Erythroblast (primary cell): ENCODE measurements at regions not wholly inside any gene's neighbourhood (a gene's known extent, or its start where the extent isn't known, plus 50 kb on each side); places are given as distances from the start of the nearest gene placed in this dataset.
"Not testable (repeated sequence)": the region's sequence is repeated elsewhere in the genome, so short reads cannot be mapped to it uniquely, and the experiment has no call there.

Experiments
- DNase-seq, 2 experiments: peaks; one replicate each; lab custom pipeline; 2025; lab: John Stamatoyannopoulos, UW
- GATA1 ChIP-seq: IDR thresholded peaks from 2 replicates; pipeline ENCODE4 v1.6.1; 2011; ENCODE audit warnings: low read depth, mild to moderate bottlenecking, control low read depth, low read length, moderate library complexity
- POLR2A ChIP-seq: IDR thresholded peaks from 2 replicates; pipeline ENCODE4 v1.6.1; 2011; ENCODE audit warnings: mild to moderate bottlenecking, low read length

DNA sequence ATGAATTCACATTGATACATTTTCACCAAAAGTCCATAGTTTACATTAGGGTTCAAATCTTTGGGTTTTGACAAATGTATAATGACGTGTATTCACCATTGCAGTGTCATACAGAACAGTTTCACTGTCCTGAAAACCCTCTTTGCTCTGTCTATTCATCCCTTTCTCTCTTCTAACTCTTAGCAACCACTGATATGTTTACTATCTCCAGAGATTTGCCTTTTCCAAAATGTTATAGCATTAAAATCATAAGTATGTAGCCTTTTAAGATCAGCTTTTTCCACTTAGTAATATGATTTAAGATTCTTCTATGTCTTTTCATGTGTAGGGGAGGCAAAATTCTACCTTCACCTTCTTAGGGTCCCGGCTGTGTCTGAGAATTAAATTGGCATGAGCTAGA is 203.8 kb downstream of the TPRG1 start:
- TF ChIP-seq POLR2A (no peak), GATA1 (no peak)
- DNase-seq, result no peak

DNA sequence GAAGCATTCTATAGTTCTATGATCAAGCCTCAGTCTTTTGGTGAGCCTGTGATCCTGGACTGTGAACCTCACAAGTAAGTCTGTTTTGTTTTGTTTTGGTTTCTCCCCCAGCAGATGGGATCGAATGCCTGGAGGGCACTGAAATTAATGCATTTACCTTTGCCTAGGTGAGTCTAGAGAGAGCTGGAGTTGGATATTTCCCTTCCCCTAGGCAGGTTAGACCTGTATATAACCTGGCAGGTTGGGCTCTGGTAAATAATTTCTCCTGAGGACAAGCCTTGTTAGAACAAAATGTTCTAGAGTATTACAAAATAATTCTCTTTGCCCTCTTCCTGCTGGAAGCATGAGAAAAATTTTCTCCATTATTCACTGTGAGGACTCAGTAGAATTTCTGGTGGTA is 211.9 kb downstream of the TPRG1 start:
- DNase-seq, result no peak
- TF ChIP-seq POLR2A, result no peak
- TF ChIP-seq GATA1, result no peak

DNA sequence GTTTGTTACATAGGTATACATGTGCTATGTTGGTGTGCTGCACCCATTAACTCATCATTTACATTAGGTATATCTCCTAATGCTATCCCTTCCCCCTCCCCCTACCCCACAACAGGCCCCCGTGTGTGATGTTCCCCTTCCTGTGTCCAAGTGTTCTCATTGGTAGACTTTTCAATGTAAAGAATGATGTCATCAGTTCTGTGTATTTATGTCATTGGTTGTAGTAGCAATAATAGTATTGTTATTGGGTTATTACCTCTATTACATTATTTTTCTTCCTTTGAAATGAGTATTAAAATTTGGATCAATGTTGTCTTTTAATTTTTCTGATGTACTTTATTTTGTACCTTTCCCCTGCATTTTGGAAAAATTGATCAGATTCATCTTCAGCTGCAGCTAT is 214.1 kb downstream of the TPRG1 start:
- not testable (repeated sequence) for DNase-seq

DNA sequence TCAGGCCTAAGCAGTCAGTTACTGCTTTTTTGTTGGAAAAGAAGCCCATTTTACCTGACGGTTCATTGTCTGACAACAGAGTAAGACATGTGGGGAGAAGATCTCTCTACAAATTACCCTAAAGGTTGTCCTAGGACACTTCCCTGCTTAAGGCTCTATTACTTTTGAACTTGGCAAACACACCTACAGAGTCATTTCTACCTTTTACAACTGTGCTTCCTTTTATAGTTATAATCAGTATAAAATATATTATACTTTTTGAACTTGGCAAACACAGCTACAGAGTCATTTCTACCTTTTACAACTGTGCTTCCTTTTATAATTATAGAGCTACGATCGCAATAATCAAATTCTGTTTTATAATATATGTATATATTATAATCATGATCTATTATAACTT is 215.0 kb downstream of the TPRG1 start:
- TF ChIP-seq POLR2A (no peak), GATA1 (no peak)
- no peak for DNase-seq

DNA sequence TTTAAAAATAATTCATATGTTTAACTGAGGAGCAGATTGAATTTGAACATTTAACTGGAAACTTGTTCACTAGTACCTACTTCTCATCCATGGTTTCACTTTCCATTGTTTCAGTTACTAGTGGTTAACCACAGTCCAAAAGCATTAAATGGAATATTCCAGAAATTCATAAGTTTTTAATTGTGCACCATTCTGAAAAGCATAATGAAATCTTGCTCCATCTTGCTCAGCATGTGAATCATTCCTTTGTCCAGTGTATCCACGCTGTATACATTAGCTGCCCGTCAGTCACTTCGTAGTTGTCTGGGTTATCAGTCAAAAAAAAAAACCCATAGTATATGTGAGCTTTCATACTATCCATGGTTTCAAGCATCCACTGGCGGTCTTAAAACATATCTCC is 217.6 kb downstream of the TPRG1 start:
- TF ChIP-seq POLR2A (no peak), GATA1 (no peak)
- DNase-seq, result no peak

DNA sequence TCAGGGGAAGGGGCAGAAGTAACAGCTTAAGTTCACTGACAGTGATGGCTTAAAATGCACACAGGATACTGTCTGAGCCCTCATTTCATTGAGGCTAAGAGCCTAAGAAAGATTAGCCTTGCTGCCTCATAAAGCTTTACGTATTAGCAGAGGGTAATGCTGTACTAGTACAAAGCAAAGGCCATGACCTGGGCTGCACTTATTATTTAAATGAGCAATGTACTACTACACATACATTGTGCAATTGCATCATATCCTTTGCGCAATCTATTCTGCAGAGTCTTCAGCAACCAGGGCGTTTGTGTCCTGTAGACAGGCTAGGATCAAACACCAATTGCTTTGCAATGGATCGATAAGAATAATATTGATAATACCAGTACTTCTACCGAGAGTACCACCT is 221.8 kb downstream of the TPRG1 start:
- TF ChIP-seq GATA1, result no peak
- TF ChIP-seq POLR2A, result no peak
- DNase-seq, result no peak

DNA sequence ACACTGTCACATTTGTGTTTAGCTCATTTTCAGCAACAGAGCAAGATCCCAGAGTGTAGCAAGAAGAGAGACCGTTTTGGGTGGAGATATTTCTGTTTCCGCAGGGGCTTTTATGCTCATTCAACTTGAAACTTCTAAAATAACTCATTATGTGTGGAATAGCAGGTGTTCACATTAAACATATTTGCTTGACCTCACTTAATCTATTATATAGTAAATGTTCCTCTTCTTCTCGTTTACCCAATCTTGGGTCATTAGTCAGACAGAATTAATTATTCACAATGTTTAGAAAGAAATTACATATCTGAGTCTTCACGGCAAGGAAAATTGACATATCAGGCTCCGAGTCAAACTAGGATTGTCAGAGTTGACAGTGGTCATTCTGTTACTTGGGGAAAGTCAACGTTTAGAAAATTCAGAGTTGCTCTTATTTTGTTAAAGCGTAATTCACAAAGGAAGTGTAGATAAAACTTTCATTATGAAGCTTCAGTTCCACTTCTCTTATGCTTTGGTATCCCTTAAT is 222.9 kb downstream of the TPRG1 start:
- TF ChIP-seq POLR2A, result no peak
- TF ChIP-seq GATA1, result no peak
- no peak for DNase-seq

DNA sequence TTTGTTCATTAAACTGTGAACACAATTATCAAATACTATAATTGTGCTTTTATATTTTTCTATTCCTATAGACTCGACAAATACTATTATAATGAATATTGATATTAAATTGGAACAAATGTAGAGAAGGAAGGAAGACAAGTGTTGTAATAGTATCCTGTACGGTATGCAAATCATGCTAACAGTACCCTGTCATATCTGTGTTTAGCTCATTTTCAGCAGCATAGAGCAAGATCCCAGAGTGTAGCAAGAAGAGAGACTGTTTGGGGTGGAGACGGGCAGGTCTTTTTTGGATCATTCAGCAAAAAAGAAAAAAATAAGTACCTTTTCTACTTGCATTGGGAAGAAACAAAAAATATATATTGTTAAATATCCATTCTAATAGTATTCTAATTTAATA is 224.1 kb downstream of the TPRG1 start:
- no peak for DNase-seq
- TF ChIP-seq POLR2A (no peak), GATA1 (no peak)

DNA sequence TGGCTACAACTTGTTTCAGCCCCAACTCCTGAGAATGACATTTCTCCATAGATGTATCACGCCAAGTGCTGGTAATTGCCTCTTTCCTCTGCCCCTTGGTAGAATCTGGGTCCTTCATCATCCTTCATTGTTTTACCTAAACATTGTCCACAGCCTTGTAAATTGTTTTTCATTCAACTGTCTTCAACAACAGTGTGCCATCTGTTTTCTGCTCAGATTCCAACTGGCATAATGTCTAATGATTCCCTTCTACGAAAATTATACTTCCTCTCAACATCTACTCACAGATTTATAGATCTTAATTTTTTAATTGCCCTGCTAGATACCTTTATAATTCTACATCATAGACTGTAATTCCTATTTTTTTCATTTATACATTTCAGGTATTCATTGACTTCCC is 226.9 kb downstream of the TPRG1 start:
- no peak for DNase-seq
- TF ChIP-seq POLR2A (no peak), GATA1 (no peak)

DNA sequence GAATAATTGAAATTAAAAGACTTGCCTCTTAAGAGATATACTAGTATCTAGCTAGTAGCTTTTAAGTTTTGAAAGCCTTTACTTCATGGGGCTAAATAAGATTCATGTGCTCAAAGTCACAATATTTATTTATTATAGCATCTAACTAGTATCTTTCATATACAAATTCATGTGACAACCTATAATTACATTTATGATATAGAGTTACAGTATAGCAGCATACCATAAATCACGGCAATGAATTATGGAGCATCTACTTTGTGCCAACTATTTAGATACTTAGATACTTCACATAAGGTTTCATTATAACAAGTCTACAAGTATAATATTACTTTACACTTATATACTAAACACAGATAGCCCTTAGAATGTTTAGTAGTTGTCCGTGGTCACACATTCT is 229.4 kb downstream of the TPRG1 start:
- no peak for DNase-seq
- TF ChIP-seq POLR2A, result no peak
- TF ChIP-seq GATA1, result no peak

DNA sequence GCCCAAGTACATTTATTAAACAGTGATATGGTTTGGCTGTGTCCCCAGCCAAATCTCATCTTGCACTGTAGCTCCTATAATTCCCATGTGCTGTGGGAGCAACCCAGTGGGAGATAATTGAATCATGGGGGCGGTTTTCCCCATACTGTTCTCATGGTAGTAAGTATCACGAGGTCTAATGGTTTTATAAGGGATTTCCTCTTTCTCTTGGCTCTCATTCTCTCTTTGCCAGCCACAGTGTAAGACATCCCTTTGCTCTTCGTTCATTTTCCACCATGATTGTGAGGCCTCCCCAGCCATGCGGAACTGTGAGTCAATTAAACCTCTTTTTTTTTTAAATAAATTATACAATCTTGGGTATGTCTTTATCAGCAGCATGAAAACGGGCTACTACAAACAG is 228.0 kb upstream of the TP63 start:
- DNase-seq, result no peak
- TF ChIP-seq GATA1, result no peak
- TF ChIP-seq POLR2A, result no peak

DNA sequence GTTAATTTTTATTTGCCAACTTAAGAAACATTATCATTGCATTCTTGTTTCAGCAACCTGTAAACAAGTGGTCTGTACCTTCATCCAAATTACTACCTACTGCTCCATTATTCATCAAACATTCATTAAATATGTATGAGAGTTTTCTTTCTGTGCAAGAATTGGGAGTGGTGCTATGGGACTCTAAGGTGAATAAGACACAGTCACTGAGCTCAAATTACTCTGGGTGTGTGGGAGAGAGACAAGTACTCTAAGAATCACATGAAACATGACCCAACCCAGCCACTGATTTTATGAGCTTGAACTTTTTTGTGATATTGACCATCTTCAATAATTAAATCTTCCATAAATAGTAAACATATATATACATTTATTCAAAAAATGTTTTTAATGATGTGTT is 227.2 kb upstream of the TP63 start:
- TF ChIP-seq GATA1 (no peak), POLR2A (no peak)
- no peak for DNase-seq

DNA sequence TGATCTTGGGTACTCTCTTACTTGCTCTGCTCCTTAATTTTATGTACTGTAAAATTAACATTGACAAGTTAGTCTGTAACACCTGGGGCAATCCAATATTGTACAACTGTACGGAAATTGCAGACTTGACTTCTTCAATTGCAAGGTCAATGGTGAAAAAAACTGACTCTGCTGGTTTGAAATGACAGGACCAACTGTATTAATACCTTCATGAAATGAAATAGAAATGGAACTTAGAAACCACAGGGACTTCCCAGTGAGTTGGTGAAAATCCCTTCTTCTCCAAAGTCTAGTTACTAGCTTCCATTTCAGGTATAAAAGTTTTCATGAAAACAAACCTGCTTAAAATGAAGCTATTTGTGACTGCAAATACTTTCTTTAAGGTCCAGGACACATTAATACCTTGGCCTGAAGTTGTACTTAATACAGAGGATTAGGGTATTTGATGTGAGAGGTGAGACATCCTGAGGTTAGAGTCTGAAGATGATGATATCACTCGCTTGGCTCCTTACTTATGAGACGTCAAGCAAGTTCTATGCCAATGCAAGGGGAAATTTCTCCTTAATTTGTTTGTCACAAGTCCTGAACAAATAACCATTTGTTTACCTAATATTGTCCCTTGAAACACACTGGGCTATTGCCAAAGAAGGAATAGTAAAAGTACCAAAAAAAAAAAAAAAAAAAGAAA is 226.2 kb upstream of the TP63 start:
- no peak for TF ChIP-seq POLR2A
- TF ChIP-seq GATA1, result no peak
- DNase-seq, result no peak

DNA sequence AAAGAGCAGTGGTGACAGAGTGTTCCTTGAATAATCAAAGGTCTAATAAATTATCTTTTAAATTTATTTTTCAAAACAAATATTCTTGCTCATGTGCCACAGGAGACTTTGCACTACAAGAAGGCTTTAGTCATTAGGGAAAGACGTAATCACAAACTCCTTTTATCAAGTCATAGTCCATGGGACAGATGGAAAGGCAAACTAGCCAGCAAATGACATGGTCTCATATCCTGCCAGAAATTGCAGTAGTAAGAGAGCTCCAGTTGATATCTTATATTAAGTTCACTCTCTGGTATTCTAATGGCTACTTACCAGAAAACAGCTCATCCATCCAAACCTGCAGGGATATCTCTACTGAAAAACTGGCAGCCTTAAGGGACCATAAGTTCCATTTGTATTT is 225.0 kb upstream of the TP63 start:
- TF ChIP-seq GATA1 (no peak), POLR2A (no peak)

DNA sequence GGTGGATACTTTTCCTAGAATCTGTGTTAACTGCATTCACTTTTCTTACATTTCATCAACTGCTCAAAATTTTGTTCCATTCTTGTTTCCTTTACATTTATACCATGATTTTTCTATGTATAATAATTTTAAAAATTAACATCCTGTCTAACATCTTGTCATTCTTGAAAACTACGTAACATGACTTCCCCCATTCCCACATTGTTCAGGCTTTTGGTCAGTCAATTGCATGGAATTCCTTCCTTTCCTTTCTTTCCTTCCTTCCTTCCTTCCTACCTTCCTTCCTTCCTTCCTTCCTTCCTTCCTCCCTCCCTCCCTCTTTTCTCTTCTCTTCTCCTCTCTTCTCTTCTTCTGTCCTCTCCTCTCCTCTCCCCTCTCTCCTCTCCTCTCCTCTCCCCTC is 220.7 kb upstream of the TP63 start:
- TF ChIP-seq GATA1 (no peak), POLR2A (no peak)
- no peak for DNase-seq

More for the DNA sequence above, 225.0 kb upstream of the TP63 start:
- DNase-seq, result no peak
